PC-9 (cell line): ENCODE measurements at regions not wholly inside any gene's neighbourhood (a gene's known extent, or its start where the extent isn't known, plus 50 kb on each side); places are given as distances from the start of the nearest gene placed in this dataset.

ENCODE experiments used
- CTCF ChIP-seq: fragments of 200-600 bp; sonication (generic); conservative IDR thresholded peaks from 2 replicates; pipeline ENCODE4 v1.6.1; 2017; ENCODE audit warnings: mixed run types, antibody characterized with exemption, mild to moderate bottlenecking, moderate library complexity
- EZH2 ChIP-seq: fragments of 200-600 bp; sonication (generic); IDR thresholded peaks from 2 replicates; pipeline ENCODE4 v1.8.0; 2017; ENCODE audit warnings: antibody characterized with exemption, low read depth

DNA sequence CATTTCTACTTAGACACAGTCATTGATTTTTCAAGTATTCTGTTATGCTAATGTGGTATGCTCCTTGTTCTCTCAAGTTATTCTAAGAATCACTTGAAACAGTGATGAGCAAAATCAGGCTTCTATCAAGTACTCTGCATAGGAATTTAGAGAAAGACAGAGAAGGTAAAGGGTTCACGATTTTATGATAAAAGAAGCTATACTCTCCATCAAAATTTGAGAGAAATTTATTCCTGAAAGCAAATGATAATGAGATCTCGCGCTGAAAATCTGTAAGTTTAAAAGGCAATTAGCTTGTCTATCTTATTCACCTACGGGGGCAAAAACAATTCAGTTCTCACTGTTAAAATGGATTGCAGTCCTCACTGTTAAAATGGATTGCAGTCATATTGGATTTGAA lies 1404.3 kb upstream of the FLRT2 start:
- TF ChIP-seq CTCF (no peak), EZH2 (no peak)
